Neural progenitor cell (in vitro differentiated cells): ENCODE measurements at regions not wholly inside any gene's neighbourhood (a gene's known extent, or its start where the extent isn't known, plus 50 kb on each side); places are given as distances from the start of the nearest gene placed in this dataset.

ENCODE experiments used
- DNase-seq: peaks from one replicate; pipeline ENCODE4 v3.0.0-alpha.2; 2016; ENCODE audit warnings: low spot score
- H2AFZ ChIP-seq: fragments of 200-600 bp; sonication (generic); replicated peaks from 2 replicates; pipeline ENCODE4 v1.6.1; 2016; ENCODE audit warnings: antibody characterized with exemption
- H3F3A ChIP-seq: fragments of 200-600 bp; sonication (generic); 2 replicates; pipeline ENCODE4 v1.6.1; 2016; ENCODE audit warnings: antibody characterized with exemption, low read depth
- H3K27ac ChIP-seq: fragments of 200-600 bp; sonication (generic); 2 replicates; pipeline ENCODE4 v1.5.1; 2016; ENCODE audit warnings: mild to moderate bottlenecking
- H3K27me3 ChIP-seq: fragments of 200-600 bp; sonication (generic); 2 replicates; pipeline ENCODE4 v1.6.1; 2016; ENCODE audit warnings: mild to moderate bottlenecking, moderate library complexity
- H3K36me3 ChIP-seq: fragments of 200-600 bp; sonication (generic); 2 replicates; pipeline ENCODE4 v1.5.1; 2016
- H3K4me1 ChIP-seq: fragments of 200-600 bp; sonication (generic); 2 replicates; pipeline ENCODE4 v1.6.1; 2016; ENCODE audit warnings: mixed run types
- H3K4me2 ChIP-seq: fragments of 200-600 bp; sonication (generic); 2 replicates; pipeline ENCODE4 v1.6.1; 2016
- H3K4me3 ChIP-seq: fragments of 200-600 bp; sonication (generic); 2 replicates; pipeline ENCODE4 v1.5.1; 2016
- H3K79me2 ChIP-seq: fragments of 200-600 bp; sonication (generic); 2 replicates; pipeline ENCODE4 v1.6.1; 2016; ENCODE audit warnings: low read depth
- H3K9ac ChIP-seq: fragments of 200-600 bp; sonication (generic); 2 replicates; pipeline ENCODE4 v1.6.1; 2016
- H3K9me3 ChIP-seq: fragments of 200-600 bp; sonication (generic); 2 replicates; pipeline ENCODE4 v1.5.1; 2016; ENCODE audit warnings: low read depth
- H4K20me1 ChIP-seq: fragments of 200-600 bp; sonication (generic); 2 replicates; pipeline ENCODE4 v1.6.1; 2016; ENCODE audit warnings: low read depth
- H3K27ac Mint-ChIP-seq: 3 replicates; pipeline ENCODE4 v1.8.0; 2021; ENCODE audit warnings: mixed read lengths
- H3K27me3 Mint-ChIP-seq: 2 replicates; pipeline ENCODE4 v1.8.0; 2022; ENCODE audit warnings: low read depth, mild to moderate bottlenecking, inconsistent platforms, moderate library complexity, mixed read lengths; ENCODE audit not compliant: insufficient read depth
- H3K36me3 Mint-ChIP-seq: 3 replicates; pipeline ENCODE4 v1.8.0; 2021; ENCODE audit warnings: mixed read lengths
- H3K4me1 Mint-ChIP-seq: 3 replicates; pipeline ENCODE4 v1.8.0; 2021; ENCODE audit warnings: mixed read lengths
- H3K4me3 Mint-ChIP-seq: 3 replicates; pipeline ENCODE4 v1.8.0; 2021; ENCODE audit warnings: mild to moderate bottlenecking, moderate library complexity, mixed read lengths
- H3K9me3 Mint-ChIP-seq: 3 replicates; pipeline ENCODE4 v1.8.0; 2020; ENCODE audit warnings: mixed read lengths
- EZH2 ChIP-seq: fragments of 200-600 bp; sonication (generic); IDR thresholded peaks from 2 replicates; pipeline ENCODE4 v1.6.1; 2017; ENCODE audit warnings: antibody characterized with exemption, mild to moderate bottlenecking, moderate library complexity
- EZH2phosphoT487 ChIP-seq: fragments of 200-600 bp; sonication (generic); IDR thresholded peaks from 2 replicates; pipeline ENCODE4 v1.6.1; 2017; ENCODE audit warnings: antibody characterized with exemption
- TF ChIP-seq, protein P1 (sequence below): fragments of 200-600 bp; sonication (generic); IDR thresholded peaks from 2 replicates; pipeline ENCODE4 v1.5.1; 2017; ENCODE audit warnings: antibody characterized with exemption, mild to moderate bottlenecking

DNA sequence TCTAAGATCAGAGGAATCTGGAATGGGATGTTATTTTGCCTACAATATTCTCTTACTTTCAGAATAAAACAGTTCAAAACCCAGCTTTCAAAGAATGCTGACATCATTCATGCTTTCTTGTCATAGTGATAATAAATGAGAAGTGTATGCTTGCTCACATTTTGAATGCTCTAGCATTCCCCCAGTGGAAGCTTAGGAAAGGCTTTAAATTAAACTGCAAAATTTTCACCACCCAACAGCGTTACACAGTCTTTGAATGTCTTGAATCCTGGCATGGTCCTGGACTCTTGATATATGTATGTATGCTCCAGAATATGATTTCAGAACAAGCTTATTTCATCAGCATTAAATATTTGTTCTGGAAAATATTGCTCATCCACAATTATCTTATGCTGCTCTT is 964.3 kb upstream of the NUDT12 start:
- Mint-ChIP-seq H3K27me3 (no peaks in the 10 kb centered on the region), H3K4me1 (no peaks in the 10 kb centered on the region), H3K36me3 (no peaks in the 10 kb centered on the region), H3K27ac (no peak overlapping the region), H3K9me3 (no peaks in the 10 kb centered on the region), H3K4me3 (no peak overlapping the region)
- no peaks in the 10 kb centered on the region for H3K9me3 ChIP-seq
- no peak overlapping the region for H3K4me3 ChIP-seq
- DNase-seq = no peak
- H3F3A ChIP-seq = no peaks in the 10 kb centered on the region
- H3K27ac ChIP-seq = no peak overlapping the region
- H3K27me3 ChIP-seq = no peaks in the 10 kb centered on the region
- no peak overlapping the region for H3K4me2 ChIP-seq
- no peaks in the 10 kb centered on the region for H3K4me1 ChIP-seq
- no peaks in the 10 kb centered on the region for H3K36me3 ChIP-seq
- H3K79me2 ChIP-seq = no peaks in the 10 kb centered on the region
- TF ChIP-seq, protein P1, sequence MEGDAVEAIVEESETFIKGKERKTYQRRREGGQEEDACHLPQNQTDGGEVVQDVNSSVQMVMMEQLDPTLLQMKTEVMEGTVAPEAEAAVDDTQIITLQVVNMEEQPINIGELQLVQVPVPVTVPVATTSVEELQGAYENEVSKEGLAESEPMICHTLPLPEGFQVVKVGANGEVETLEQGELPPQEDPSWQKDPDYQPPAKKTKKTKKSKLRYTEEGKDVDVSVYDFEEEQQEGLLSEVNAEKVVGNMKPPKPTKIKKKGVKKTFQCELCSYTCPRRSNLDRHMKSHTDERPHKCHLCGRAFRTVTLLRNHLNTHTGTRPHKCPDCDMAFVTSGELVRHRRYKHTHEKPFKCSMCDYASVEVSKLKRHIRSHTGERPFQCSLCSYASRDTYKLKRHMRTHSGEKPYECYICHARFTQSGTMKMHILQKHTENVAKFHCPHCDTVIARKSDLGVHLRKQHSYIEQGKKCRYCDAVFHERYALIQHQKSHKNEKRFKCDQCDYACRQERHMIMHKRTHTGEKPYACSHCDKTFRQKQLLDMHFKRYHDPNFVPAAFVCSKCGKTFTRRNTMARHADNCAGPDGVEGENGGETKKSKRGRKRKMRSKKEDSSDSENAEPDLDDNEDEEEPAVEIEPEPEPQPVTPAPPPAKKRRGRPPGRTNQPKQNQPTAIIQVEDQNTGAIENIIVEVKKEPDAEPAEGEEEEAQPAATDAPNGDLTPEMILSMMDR = no peak
- TF ChIP-seq EZH2 = no peak
- no peak for TF ChIP-seq EZH2phosphoT487
- no peak overlapping the region for H3K9ac ChIP-seq
- no peak overlapping the region for H2AFZ ChIP-seq
- H4K20me1 ChIP-seq = no peaks in the 10 kb centered on the region

DNA sequence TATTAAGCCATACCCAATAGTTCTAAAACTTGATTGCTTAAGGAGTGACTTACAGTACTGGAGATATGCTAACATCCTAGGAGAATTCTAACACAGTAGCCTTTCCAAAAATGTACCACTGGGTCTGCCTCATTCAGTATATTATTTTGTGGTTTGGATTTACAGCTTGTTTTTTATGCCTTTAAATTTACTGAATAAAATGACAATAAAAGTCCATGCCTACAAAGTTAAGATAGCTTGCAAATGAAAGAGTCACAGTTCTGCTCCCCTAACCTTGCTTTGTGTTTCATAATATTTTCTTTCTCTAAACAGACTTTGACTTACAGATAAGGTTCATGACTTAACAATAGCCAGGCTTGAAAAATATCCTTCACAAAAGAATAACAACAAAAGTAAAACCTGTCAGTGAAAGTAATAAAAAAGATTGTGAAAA is 951.1 kb upstream of the NUDT12 start:
- Mint-ChIP-seq H3K27me3 (peaks cover 4% of the 10 kb centered on the region), H3K9me3 (peaks cover 9% of the 10 kb centered on the region), H3K4me3 (no peak overlapping the region), H3K36me3 (no peaks in the 10 kb centered on the region), H3K4me1 (no peaks in the 10 kb centered on the region), H3K27ac (no peak overlapping the region)
- no peaks in the 10 kb centered on the region for H3K79me2 ChIP-seq
- peaks cover 4% of the 10 kb centered on the region for H3K9me3 ChIP-seq
- H4K20me1 ChIP-seq = no peaks in the 10 kb centered on the region
- no peak overlapping the region for H3K4me3 ChIP-seq
- H3K4me1 ChIP-seq = no peaks in the 10 kb centered on the region
- H3K9ac ChIP-seq = no peak overlapping the region
- H3K27me3 ChIP-seq = no peaks in the 10 kb centered on the region
- H3K27ac ChIP-seq = no peak overlapping the region
- TF ChIP-seq EZH2 = no peak
- TF ChIP-seq, protein P1 = no peak
- TF ChIP-seq EZH2phosphoT487 = no peak
- H3F3A ChIP-seq = no peaks in the 10 kb centered on the region
- no peaks in the 10 kb centered on the region for H3K36me3 ChIP-seq
- no peak overlapping the region for H3K4me2 ChIP-seq
- H2AFZ ChIP-seq = no peak overlapping the region
- DNase-seq = no peak

DNA sequence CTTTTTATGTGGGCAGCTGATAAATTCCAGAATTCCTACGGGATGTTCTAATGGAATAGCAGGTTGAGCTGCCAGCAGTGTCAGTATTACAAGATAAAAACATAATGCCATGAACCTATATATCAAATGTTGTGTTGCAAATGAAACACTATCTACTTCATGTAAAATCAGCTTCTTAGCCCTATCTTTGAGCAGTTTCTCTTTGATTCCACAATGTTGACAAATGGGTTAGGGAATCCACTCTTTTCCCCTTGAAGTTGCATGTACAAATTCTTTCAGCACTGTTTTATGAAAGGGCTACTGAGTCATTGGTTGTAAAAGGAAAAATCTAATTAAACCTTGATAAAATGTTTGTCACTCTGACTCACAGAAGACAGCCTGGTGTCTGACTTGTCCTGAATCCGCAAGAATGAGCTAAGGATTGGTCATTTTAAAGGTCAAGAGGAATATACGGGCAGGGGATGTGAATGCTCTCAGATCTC is 950.6 kb upstream of the NUDT12 start:
- no peaks in the 10 kb centered on the region for H3F3A ChIP-seq
- no peaks in the 10 kb centered on the region for H4K20me1 ChIP-seq
- Mint-ChIP-seq H3K9me3 (peaks cover 9% of the 10 kb centered on the region), H3K27me3 (peaks cover 4% of the 10 kb centered on the region), H3K27ac (no peak overlapping the region), H3K36me3 (no peaks in the 10 kb centered on the region), H3K4me3 (no peak overlapping the region), H3K4me1 (no peaks in the 10 kb centered on the region)
- TF ChIP-seq EZH2 (no peak), EZH2phosphoT487 (no peak)
- TF ChIP-seq, protein P1 = no peak
- H3K4me2 ChIP-seq = no peak overlapping the region
- H3K36me3 ChIP-seq = no peaks in the 10 kb centered on the region
- H3K79me2 ChIP-seq = no peaks in the 10 kb centered on the region
- H3K27ac ChIP-seq = no peak overlapping the region
- H3K9ac ChIP-seq = no peak overlapping the region
- H2AFZ ChIP-seq = no peak overlapping the region
- H3K27me3 ChIP-seq = no peaks in the 10 kb centered on the region
- DNase-seq = no peak
- H3K9me3 ChIP-seq = peaks cover 4% of the 10 kb centered on the region
- no peak overlapping the region for H3K4me3 ChIP-seq
- H3K4me1 ChIP-seq = no peaks in the 10 kb centered on the region
